K562 (cell line): ENCODE measurements at regions not wholly inside any gene's neighbourhood (a gene's known extent, or its start where the extent isn't known, plus 50 kb on each side); places are given as distances from the start of the nearest gene placed in this dataset.

Source experiments
- ATAC-seq: fragments of 200-7000 bp; cut with Tn5 transposase; 3 replicates; pipeline ENCODE4 v1.9.1; 2020; ENCODE audit warnings: moderate library complexity
- BruUV-seq: library from RNA; stranded (reverse); fragments of 400-500 nt; replicated peaks from 2 replicates; lab custom pipeline; 2021; lab: Mats Ljungman, UMichigan
- CTCF ChIA-PET: fragments of 300-600 bp; formaldehyde crosslinking; extraction: SDS; loops from one replicate; lab custom pipeline; 2021; ENCODE audit warnings: low intra/inter-chr PET ratio; lab: Yijun Ruan, JAX
- POLR2A ChIA-PET: fragments of 300-600, 350-650 bp; sonication (Branson Sonifier 250); formaldehyde crosslinking; extraction: SDS; loops from one replicate; lab custom pipeline; 2021; ENCODE audit warnings: antibody characterized with exemption, inconsistent platforms; lab: Yijun Ruan, JAX
- DNase-seq, 4 experiments: peaks; one replicate each; pipeline versions ENCODE4 v3.0.0 to v3.0.0-alpha.2; 2011 to 2018; ENCODE audit warnings: low spot score in 3 of 4, mixed read lengths in 3 of 4; ENCODE audit errors: extremely low read depth in 1 of 4
- FAIRE-seq: peaks from 2 replicates; lab custom pipeline; 2011; peaks lifted over from hg19 to GRCh38; lab: Jason Lieb, UNC
- H2AFZ ChIP-seq: 2 replicates; pipeline ENCODE4 v1.6.0; 2011; ENCODE audit warnings: low read depth, low read length, control low read depth, inconsistent platforms
- H3K27ac ChIP-seq: fragments of 200-600 bp; 3 replicates; pipeline ENCODE4 v1.8.0; 2011; ENCODE audit warnings: low read depth, mild to moderate bottlenecking, control low read depth, inconsistent platforms, low read length, moderate library complexity, mixed read lengths; ENCODE audit errors: extremely low read depth
- H3K27me3 ChIP-seq, 2 experiments: fragments of 300-600 bp in 1 of 2; 2 replicates in 1 of 2; 3 replicates in 1 of 2; pipeline versions ENCODE4 v1.6.0 to v1.8.0; 2011; ENCODE audit warnings: inconsistent platforms in 2 of 2, low read length in 2 of 2, mild to moderate bottlenecking in 1 of 2, mixed read lengths in 1 of 2, moderate library complexity in 1 of 2; ENCODE audit not compliant: control insufficient read depth in 2 of 2, insufficient read depth in 2 of 2
- H3K36me3 ChIP-seq: fragments of 300-600 bp; 3 replicates; pipeline ENCODE4 v1.8.0; 2011; ENCODE audit warnings: mild to moderate bottlenecking, low read length, inconsistent platforms; ENCODE audit not compliant: control insufficient read depth, insufficient read depth
- H3K4me1 ChIP-seq, 2 experiments: fragments of 200-600 bp in 1 of 2; replicated peaks in 1 of 2; 2 replicates in 1 of 2; 3 replicates in 1 of 2; pipeline versions ENCODE4 v1.5.1 to v1.8.0; 2011; ENCODE audit warnings: inconsistent platforms in 2 of 2, low read length in 2 of 2, mild to moderate bottlenecking in 1 of 2, mixed read lengths in 1 of 2, moderate library complexity in 1 of 2; ENCODE audit not compliant: control insufficient read depth in 2 of 2, insufficient read depth in 2 of 2
- H3K4me2 ChIP-seq: 2 replicates; pipeline ENCODE4 v1.6.1; 2011; ENCODE audit warnings: low read length, control low read depth, inconsistent platforms, mixed read lengths; ENCODE audit not compliant: insufficient read depth
- H3K4me3 ChIP-seq: fragments of 200-600 bp; sonication (generic), shearing (Covaris generic); 2 replicates; pipeline ENCODE4 v1.5.1; 2016; ENCODE audit warnings: control low read depth, inconsistent platforms
- H3K79me2 ChIP-seq: fragments of 200-600 bp; 3 replicates; pipeline ENCODE4 v1.8.0; 2011; ENCODE audit warnings: low read length, inconsistent platforms; ENCODE audit not compliant: control insufficient read depth, insufficient read depth
- H3K9ac ChIP-seq, 2 experiments: 2 replicates each; pipeline versions ENCODE4 v1.6.0 to v1.6.1; 2011; ENCODE audit warnings: low read depth in 2 of 2, low read length in 2 of 2, control low read depth in 1 of 2, inconsistent platforms in 1 of 2, mild to moderate bottlenecking in 1 of 2, mixed read lengths in 1 of 2; ENCODE audit not compliant: insufficient read depth in 1 of 2
- H3K9me1 ChIP-seq: one replicate; pipeline ENCODE4 v1.6.0; 2011; ENCODE audit warnings: inconsistent platforms, mild to moderate bottlenecking, low read length, moderate library complexity; ENCODE audit not compliant: control insufficient read depth, insufficient read depth
- H3K9me3 ChIP-seq: replicated peaks from 2 replicates; pipeline ENCODE4 v1.5.1; 2011; ENCODE audit warnings: low read depth, low read length, inconsistent platforms; ENCODE audit not compliant: control insufficient read depth, insufficient read depth
- H4K20me1 ChIP-seq: replicated peaks from 2 replicates; pipeline ENCODE4 v1.6.1; 2011; ENCODE audit warnings: low read length, inconsistent platforms, mixed read lengths; ENCODE audit not compliant: control insufficient read depth, insufficient read depth
- NFIC ChIP-seq: fragments of 450-650 bp; IDR thresholded peaks from 2 replicates; pipeline ENCODE4 v1.6.1; 2017; ENCODE audit warnings: mild to moderate bottlenecking, inconsistent platforms
- RAD21 ChIP-seq, 2 experiments: fragments of 250-450 bp in 1 of 2; fragments of 450-650 bp in 1 of 2; sonication (Bioruptor Pico) in 1 of 2; formaldehyde crosslinking in 1 of 2; IDR thresholded peaks in 1 of 2; conservative IDR thresholded peaks in 1 of 2; 2 replicates each; pipeline versions ENCODE4 v1.4.0 to v1.8.0; 2020 to 2022; ENCODE audit warnings: mild to moderate bottlenecking in 2 of 2, moderate library complexity in 1 of 2
- WGBS: fragments of 100-300 bp; shearing (Covaris generic); methylation state at CpG from one replicate; pipeline ENCODE4 v1.1.6; 2016; ENCODE audit warnings: low coverage, mixed read lengths; ENCODE audit not compliant: insufficient coverage; ENCODE audit errors: missing lambda C conversion rate; 5-methylcytosine and 5-hydroxymethylcytosine counted together
- in situ Hi-C: fragments of 300-500 bp; cut with MboI; formaldehyde crosslinking; loops from 4 replicates; pipeline ENCODE4 v1.15.0; 2018; ENCODE audit warnings: inconsistent platforms, mixed read lengths
- intact Hi-C: fragments of 100-400 bp; cut with micrococcal nuclease; formaldehyde crosslinking; loops from 2 replicates; pipeline ENCODE4 v1.14.2; 2022
- TF ChIP-seq, protein P1 (sequence below), 3 experiments: IDR thresholded peaks in 2 of 3; conservative IDR thresholded peaks in 1 of 3; 2 replicates each; pipeline ENCODE4 v1.5.1; 2011 to 2012; ENCODE audit warnings: low read length in 3 of 3, mild to moderate bottlenecking in 3 of 3, control low read depth in 2 of 3, improper control_type of control experiment in 1 of 3, inconsistent platforms in 1 of 3, low read depth in 1 of 3, mixed read lengths in 1 of 3, moderate library complexity in 1 of 3; ENCODE audit not compliant: insufficient read depth in 2 of 3

DNA sequence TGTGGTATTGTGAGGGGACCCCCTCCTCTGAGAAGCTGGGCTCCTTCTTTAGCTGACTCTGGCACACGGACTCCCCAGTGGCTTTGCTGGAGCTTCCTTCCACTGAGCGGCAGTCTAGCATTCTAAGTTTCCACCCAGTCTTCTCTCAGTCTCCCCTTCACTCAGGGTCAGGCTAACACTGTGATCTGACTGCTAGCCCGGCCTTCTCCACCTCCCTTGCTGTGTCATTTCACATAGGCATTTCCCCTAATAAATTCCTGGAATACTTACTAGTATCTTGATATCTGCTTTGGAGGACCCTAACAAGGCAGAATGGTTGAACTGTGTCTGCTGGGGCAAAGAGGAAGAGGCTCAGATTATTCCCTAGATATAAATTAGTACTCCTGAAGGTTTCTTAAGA is 106.2 kb upstream of the THBS1 start:
- H3K36me3 ChIP-seq, result no peaks in the 10 kb centered on the region
- H3K4me3 ChIP-seq, result no peak overlapping the region
- peak overlapping the region; percentile 48; the same call in 1 of the 2 replicates for H2AFZ ChIP-seq
- no TSS peak for BruUV-seq
- H4K20me1 ChIP-seq, result no peaks in the 10 kb centered on the region
- no peaks in the 10 kb centered on the region for H3K9me1 ChIP-seq
- intact Hi-C loops, result no loop called here
- in situ Hi-C loops, result no loop called here
- no peak for FAIRE-seq
- ATAC-seq, result 0 out of 3 replicates have a peak, but pooled peaks have one; percentile 34
- H3K4me1 ChIP-seq, result no peaks in the 10 kb centered on the region
- POLR2A ChIA-PET, result interaction anchor here (0.8 kb wide), 1 partner anchor 22 kb away, joined by 4 read pairs; no protein-coding TSS in a partner anchor
- no peak overlapping the region for H3K4me2 ChIP-seq
- CTCF ChIA-PET, result no interaction called here
- no peak for TF ChIP-seq NFIC
- TF ChIP-seq, protein P1, sequence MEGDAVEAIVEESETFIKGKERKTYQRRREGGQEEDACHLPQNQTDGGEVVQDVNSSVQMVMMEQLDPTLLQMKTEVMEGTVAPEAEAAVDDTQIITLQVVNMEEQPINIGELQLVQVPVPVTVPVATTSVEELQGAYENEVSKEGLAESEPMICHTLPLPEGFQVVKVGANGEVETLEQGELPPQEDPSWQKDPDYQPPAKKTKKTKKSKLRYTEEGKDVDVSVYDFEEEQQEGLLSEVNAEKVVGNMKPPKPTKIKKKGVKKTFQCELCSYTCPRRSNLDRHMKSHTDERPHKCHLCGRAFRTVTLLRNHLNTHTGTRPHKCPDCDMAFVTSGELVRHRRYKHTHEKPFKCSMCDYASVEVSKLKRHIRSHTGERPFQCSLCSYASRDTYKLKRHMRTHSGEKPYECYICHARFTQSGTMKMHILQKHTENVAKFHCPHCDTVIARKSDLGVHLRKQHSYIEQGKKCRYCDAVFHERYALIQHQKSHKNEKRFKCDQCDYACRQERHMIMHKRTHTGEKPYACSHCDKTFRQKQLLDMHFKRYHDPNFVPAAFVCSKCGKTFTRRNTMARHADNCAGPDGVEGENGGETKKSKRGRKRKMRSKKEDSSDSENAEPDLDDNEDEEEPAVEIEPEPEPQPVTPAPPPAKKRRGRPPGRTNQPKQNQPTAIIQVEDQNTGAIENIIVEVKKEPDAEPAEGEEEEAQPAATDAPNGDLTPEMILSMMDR (IDR thresholded peaks at IDR 0.05 in 2 of 3, conservative IDR thresholded peaks at IDR 0.05 in 1 of 3; ENCODE audit: insufficient read depth in 2 of 3, low read depth in 1 of 3, low read length in 3 of 3), result peak in 1 of 3 experiments; percentile 9; a peak in 1 of 6 replicates
- TF ChIP-seq RAD21 (CRISPR knock-in tag; conservative IDR thresholded peaks at IDR 0.05 in 1 of 2, IDR thresholded peaks at IDR 0.05 in 1 of 2), result peak in 1 of 2 experiments; percentile 32; a peak in 2 of 4 replicates
- H3K79me2 ChIP-seq, result no peaks in the 10 kb centered on the region
- H3K9me3 ChIP-seq, result no peaks in the 10 kb centered on the region
- no peak overlapping the region for H3K27ac ChIP-seq
- no peaks in the 10 kb centered on the region for H3K27me3 ChIP-seq
- WGBS, result 19% methylated on average over 3 of the region's 3 CpGs
- H3K9ac ChIP-seq, result no peak overlapping the region
- no peak for DNase-seq
